Fibroblast of peridontal ligament (primary cell): ENCODE measurements at regions not wholly inside any gene's neighbourhood (a gene's known extent, or its start where the extent isn't known, plus 50 kb on each side); places are given as distances from the start of the nearest gene placed in this dataset.

Source experiments
- DNase-seq: peaks from one replicate; pipeline ENCODE4 v3.0.0-alpha.2; 2010; ENCODE audit errors: extremely low read depth

- no peak for DNase-seq
Observed at GRCh38 chr9:79140751-79141150, 431.0 kb upstream of the TLE4 start.

GRCh38 chr9:79143211-79143610, 428.6 kb upstream of the TLE4 start:
- no peak for DNase-seq

- DNase-seq = no peak
Observed at GRCh38 chr9:79145442-79145841, 426.3 kb upstream of the TLE4 start.

GRCh38 chr9:79149585-79149984, 422.2 kb upstream of the TLE4 start:
- DNase-seq = no peak

GRCh38 chr9:79151791-79152190, 420.0 kb upstream of the TLE4 start:
- no peak for DNase-seq

- peak; percentile 45 for DNase-seq
Observed at GRCh38 chr9:79152306-79152705, 419.5 kb upstream of the TLE4 start.

GRCh38 chr9:79154806-79155205, 417.0 kb upstream of the TLE4 start:
- peak; percentile 41 for DNase-seq

GRCh38 chr9:79155308-79155707, 416.5 kb upstream of the TLE4 start:
- DNase-seq = no peak

- no peak for DNase-seq
Observed at GRCh38 chr9:79163544-79163943, 408.2 kb upstream of the TLE4 start.

- no peak for DNase-seq
Observed at GRCh38 chr9:79164406-79164805, 407.4 kb upstream of the TLE4 start.

- DNase-seq = peak; percentile 7
Observed at GRCh38 chr9:79165020-79165780, 406.6 kb upstream of the TLE4 start.

GRCh38 chr9:79166005-79166404, 405.8 kb upstream of the TLE4 start:
- no peak for DNase-seq

GRCh38 chr9:79170643-79171042, 401.1 kb upstream of the TLE4 start:
- DNase-seq = no peak

- no peak for DNase-seq
Observed at GRCh38 chr9:79173932-79174331, 397.8 kb upstream of the TLE4 start.

GRCh38 chr9:79176014-79176697, 395.6 kb upstream of the TLE4 start:
- no peak for DNase-seq

GRCh38 chr9:79184831-79185230, 386.9 kb upstream of the TLE4 start:
- DNase-seq = peak; percentile 75

- peak; percentile 63 for DNase-seq
Observed at GRCh38 chr9:79185866-79186265, 385.9 kb upstream of the TLE4 start.

GRCh38 chr9:79189511-79189924, 382.2 kb upstream of the TLE4 start:
- peak; percentile 73 for DNase-seq

- DNase-seq = peak; percentile 94
Observed at GRCh38 chr9:79193001-79193400, 378.8 kb upstream of the TLE4 start.

GRCh38 chr9:79193501-79194223, 378.1 kb upstream of the TLE4 start:
- DNase-seq = no peak

GRCh38 chr9:79195879-79196278, 375.9 kb upstream of the TLE4 start:
- peak; percentile 97 for DNase-seq

GRCh38 chr9:79196606-79197005, 375.2 kb upstream of the TLE4 start:
- peak; percentile 85 for DNase-seq

- no peak for DNase-seq
Observed at GRCh38 chr9:79200336-79200735, 371.4 kb upstream of the TLE4 start.
